SKM-1 treated with dmso at 0.1 percent for 144 hours (cell line): ENCODE measurements at regions not wholly inside any gene's neighbourhood (a gene's known extent, or its start where the extent isn't known, plus 50 kb on each side); places are given as distances from the start of the nearest gene placed in this dataset.
A peak's percentile ranks its signal among the peaks of the same experiment; 100 is the strongest.

Source experiments
- DNase-seq: peaks from one replicate; lab custom pipeline; 2025; ENCODE audit not compliant: unreplicated experiment; lab: John Stamatoyannopoulos, UW

GRCh38 chr16:6684076-6684673, 648.5 kb upstream of the RBFOX1 start:
- DNase-seq: no peak

DNA sequence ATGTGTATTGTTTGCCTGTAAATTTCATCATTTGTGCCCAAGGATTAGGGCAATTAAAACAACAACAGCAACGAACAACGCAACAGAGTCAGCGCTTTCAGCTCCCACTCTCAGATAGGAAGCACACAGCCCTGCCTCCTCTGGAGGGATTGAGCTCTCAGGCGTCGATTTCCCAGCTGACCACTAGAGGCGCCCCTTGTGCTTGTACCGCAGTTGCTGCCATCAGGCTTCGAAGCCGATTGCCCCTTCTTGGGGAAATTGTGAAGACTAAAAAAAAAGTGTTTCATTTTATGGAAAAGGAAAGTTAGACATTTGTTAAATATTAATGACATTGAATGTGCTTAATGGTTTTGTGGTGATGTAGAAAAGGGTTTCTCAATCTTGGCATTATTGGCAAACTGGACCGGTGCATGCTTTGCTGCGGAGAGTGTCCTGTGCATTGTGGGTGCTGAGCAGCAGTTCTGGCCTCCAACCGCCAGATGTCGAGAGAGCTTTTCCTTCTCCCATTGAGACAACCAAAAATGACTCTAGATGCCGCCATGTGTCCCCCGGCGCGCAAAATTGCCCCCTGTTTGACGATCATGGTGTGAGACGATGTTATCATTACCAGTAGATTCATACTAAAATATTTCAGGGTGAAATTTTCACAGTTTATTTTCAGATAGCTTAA, 650.4 kb upstream of the RBFOX1 start:
- peak; percentile 18 for DNase-seq

- no peak for DNase-seq
Observed at GRCh38 chr16:6678586-6678985, 654.1 kb upstream of the RBFOX1 start.

DNA sequence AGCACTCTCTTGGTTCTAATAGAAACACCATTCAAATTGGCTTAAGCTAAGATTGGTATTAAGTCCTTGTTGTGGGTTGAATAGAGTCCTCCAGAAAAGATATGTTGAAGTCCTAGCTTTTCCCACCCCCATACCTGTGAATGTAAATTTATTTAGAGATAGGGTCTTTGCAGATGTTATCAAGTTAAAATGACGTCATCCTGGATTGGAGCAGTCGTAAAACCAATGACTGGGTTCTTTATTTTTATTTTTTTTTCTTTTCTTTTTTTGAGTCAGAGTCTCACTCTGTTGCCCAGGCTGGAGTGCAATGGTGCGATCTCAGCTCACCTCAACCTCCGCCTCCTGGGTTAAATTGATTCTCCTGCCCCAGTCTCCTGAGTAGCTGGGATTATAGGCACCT, 658.6 kb upstream of the RBFOX1 start:
- DNase-seq: no peak

DNA sequence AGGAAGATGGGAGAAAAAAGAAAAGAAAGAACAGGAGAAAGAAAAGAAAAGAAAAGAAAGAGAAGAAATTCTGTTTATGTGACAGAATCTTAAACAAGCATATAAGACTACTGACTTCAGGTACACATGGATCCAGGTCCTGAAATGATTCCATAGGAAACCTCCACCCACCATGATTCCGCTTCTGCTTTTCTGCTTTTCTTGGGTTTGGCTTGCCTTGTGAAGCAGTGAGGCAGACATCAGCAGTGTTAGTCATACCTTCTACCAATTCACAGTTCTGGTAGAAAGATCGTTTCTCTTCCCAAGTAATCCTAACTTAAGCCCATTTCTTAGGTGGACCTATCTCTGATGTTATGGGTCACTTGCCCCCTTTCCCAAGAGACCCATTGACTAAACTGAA, 660.1 kb upstream of the RBFOX1 start:
- no peak for DNase-seq

DNA sequence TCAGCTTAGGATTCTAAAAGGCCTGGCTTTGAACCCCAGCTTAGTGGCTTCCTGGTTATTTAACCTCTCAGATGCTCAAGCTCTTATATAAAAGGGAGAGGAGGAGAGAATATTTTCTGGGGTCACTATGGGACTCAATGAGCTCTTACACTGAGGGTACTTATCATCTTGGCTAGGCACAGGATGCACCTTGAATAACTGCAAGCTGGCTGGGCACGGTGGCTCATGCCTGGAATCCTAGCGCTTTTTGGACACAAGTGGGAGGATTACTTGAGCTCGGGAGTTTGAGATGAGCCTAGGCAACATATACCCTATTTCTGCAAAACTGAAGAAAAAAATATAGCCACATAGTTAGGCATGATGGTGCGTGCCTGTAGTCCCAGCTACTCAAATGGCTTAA, 665.3 kb upstream of the RBFOX1 start:
- DNase-seq: no peak

- no peak for DNase-seq
Observed at GRCh38 chr16:6665126-6665525, 667.5 kb upstream of the RBFOX1 start.

DNA sequence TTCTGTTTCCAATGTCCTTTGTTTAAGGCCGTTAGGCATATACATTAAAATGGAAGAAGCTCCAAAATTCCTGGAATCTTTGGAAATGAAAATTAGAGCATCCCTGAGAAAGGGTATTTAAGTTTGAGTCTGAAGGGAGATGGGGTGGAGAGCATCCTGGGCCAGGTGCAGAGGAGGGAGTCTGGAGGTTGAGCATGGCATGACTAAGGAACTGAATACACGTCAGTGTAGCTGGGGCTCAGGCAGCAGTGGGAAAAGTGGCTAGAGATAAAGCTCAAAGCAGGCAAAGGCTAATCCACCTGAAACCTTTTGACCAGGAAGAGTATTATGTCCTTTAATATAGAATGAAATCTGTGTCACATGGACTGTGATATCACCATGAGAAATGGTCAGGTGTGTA, 669.0 kb upstream of the RBFOX1 start:
- DNase-seq: no peak

DNA sequence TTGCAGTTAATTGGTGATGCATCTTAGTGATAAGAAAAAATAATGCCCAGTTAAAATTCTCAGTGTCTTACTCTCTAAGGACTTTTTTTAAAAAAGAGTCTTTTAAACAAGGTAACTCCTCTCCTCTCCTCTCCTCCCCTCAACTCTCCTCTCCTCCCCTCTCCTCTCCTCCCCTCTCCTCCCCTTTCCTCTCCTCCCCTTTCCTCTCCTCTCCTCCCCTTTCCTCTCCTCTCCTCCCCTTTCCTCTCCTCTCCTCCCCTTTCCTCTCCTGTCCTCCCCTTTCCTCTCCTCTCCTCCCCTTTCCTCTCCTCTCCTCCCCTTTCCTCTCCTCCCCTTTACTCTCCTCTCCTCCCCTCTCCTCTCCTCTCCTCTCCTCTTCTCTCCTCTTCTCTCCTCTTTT, 675.9 kb upstream of the RBFOX1 start:
- no peak for DNase-seq

GRCh38 chr16:6646891-6647290, 685.8 kb upstream of the RBFOX1 start:
- DNase-seq: no peak

DNA sequence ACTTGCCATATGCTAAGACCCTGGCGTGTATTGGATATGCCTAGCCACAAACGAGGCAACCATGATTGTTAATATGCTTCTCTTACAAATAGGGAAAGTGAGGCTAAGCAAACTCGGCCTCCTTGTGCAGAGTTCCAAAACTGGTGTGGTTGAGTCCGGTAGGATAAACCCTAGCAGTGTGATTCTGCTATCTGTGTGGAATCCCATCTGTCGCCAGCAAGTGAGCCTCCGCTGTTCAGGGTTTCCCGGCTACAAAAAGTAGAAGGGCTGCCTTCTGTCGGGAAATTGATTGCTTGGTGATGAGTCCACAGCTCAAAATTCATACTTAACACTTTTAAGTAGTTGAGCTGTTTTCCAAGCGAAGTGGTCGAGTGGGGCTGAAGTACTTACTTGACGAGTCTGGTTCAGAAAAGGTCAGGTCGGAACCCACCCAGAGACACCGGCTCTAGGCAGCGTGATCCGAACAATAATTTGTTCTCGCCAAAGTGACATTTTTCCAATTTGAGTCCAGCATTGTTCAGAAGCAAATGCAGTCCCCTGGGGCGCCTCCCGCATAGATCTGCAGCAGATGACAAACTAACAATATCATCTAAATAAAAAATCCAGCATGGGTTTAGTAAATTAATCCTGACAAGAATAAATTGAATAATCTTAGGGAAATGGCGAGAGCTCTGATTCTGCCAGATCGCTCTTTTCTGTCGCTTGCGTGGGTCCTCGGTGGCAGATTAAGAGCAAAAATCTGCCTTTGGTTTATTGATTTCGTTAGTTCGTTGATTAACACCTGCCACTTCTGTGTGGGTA, 686.7 kb upstream of the RBFOX1 start:
- DNase-seq: no peak

DNA sequence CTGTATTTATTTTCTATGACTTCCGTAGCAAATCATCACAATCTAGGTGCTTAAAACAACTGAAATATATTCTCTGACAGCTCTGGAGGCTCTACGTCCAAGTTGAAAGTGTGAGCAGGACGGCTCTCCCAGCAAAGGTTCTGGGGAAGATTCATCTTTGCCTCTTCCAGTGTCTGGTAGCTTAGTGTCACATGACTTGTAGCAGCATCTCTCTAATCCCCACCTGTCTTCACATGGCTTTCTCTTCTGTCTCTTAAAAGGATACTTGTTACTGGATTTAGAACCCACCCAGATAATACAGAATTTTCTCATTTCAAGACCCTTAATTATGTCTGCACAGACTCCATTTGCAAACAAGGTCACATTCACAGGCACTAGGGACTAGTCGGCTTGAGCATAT, 687.7 kb upstream of the RBFOX1 start:
- no peak for DNase-seq

- DNase-seq: peak; percentile 20
Observed at GRCh38 chr16:6643080-6643686, 689.5 kb upstream of the RBFOX1 start.

- no peak for DNase-seq
Observed at GRCh38 chr16:6642271-6642670, 690.4 kb upstream of the RBFOX1 start.

- DNase-seq: no peak
Observed at GRCh38 chr16:6641091-6641490, 691.6 kb upstream of the RBFOX1 start.

GRCh38 chr16:6636457-6636856, 696.2 kb upstream of the RBFOX1 start:
- no peak for DNase-seq

GRCh38 chr16:6634151-6634550, 698.5 kb upstream of the RBFOX1 start:
- no peak for DNase-seq

GRCh38 chr16:6633456-6633855, 699.2 kb upstream of the RBFOX1 start:
- no peak for DNase-seq

DNA sequence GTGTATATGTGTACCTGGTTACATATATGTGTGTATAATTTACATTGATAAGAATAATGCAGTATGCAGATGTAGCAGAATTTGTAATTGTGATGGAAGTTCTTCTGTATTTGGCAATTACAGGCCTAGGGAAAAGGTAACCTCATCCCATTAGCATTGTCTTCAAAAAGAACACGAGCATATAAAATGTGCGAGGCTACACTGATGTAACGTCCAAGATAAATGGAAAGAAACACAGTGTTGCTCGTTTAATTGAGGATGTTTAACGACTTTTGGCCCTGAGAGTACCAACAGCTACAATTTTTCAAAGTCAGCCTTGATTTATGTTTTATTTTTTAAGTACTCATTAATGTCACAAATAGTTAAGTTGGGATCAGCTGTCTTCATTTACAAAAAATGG, 703.5 kb upstream of the RBFOX1 start:
- DNase-seq: no peak

GRCh38 chr16:6625606-6626005, 707.0 kb upstream of the RBFOX1 start:
- no peak for DNase-seq

GRCh38 chr16:6618874-6619273, 713.8 kb upstream of the RBFOX1 start:
- no peak for DNase-seq

GRCh38 chr16:6616746-6617145, 715.9 kb upstream of the RBFOX1 start:
- DNase-seq: no peak
